Ovary (tissue), 7 donors: ENCODE measurements at regions not wholly inside any gene's neighbourhood (a gene's known extent, or its start where the extent isn't known, plus 50 kb on each side); places are given as distances from the start of the nearest gene placed in this dataset.

Source experiments
- DNase-seq, 5 donors: peaks; one replicate each; pipeline ENCODE4 v3.0.0-alpha.2; 2019 to 2020
- H3K27ac ChIP-seq, 2 donors: fragments of 200-600 bp; one replicate each; pipeline versions ENCODE4 v1.5.1 to v1.8.0; 2019 to 2022
- H3K27me3 ChIP-seq: fragments of 200-600 bp; one replicate; pipeline ENCODE4 v1.8.0; 2022
- H3K36me3 ChIP-seq: fragments of 200-600 bp; sonication (generic); one replicate; pipeline ENCODE4 v1.5.1; 2019
- H3K4me1 ChIP-seq: one replicate; pipeline ENCODE4 v1.8.1; 2013; ENCODE audit warnings: mild to moderate bottlenecking, moderate library complexity; ENCODE audit not compliant: insufficient read depth
- H3K4me3 ChIP-seq: fragments of 200-600 bp; sonication (generic); one replicate; pipeline ENCODE4 v1.5.1; 2017
- H3K9me3 ChIP-seq, 2 donors: fragments of 200-600 bp in 1 of 2; sonication (generic) in 1 of 2; one replicate each; pipeline versions ENCODE4 v1.5.1 to v1.8.1; 2013 to 2019; ENCODE audit warnings: mild to moderate bottlenecking in 1 of 2, moderate library complexity in 1 of 2
- CTCF ChIP-seq, 3 donors: fragments of 450-650 bp in 2 of 3; fragments of 200-600 bp in 1 of 3; IDR thresholded peaks; one replicate each; pipeline versions ENCODE4 v1.5.1 to v1.8.0; 2016 to 2022; ENCODE audit warnings: antibody characterized with exemption in 3 of 3, mild to moderate bottlenecking in 1 of 3
- EP300 ChIP-seq: sonication (generic); formaldehyde crosslinking; IDR thresholded peaks from one replicate; pipeline ENCODE4 v1.6.1; 2017; ENCODE audit warnings: antibody characterized with exemption
- POLR2A ChIP-seq: fragments of 450-650 bp; IDR thresholded peaks from one replicate; pipeline ENCODE4 v1.6.1; 2017; ENCODE audit warnings: antibody characterized with exemption, mild to moderate bottlenecking, moderate library complexity
- WGBS, 3 donors: extraction: QIAGEN DNeasy Blood & Tissue Kit in 1 of 3; methylation state at CpG; one replicate each; pipeline versions ENCODE4 v1.1.5 to v1.1.7; 2013 to 2017; 5-methylcytosine and 5-hydroxymethylcytosine counted together
- intact Hi-C, 4 donors: fragments of 100-400 bp; cut with DNase I; formaldehyde crosslinking; loops; one replicate each; pipeline versions ENCODE4 v1.11.0 to v1.15.1; 2022 to 2023
- donor health status: DM: no; HTN: no; CAD: no; lungs with moderate emphysema.
- donor health status: DM: no; HTN: no; CAD: no.
- donor health status: Bipolar disorder and iron deficiency.
- donor health status: DM: no; HTN: no; CAD: no.
- donor health status: DM: yes; HTN: yes; CAD: no.

- DNase-seq, result no peak
- Histone ChIP-seq H3K9me3 (no peaks in the 10 kb centered on the region), H3K4me1 (peaks cover 7% of the 10 kb centered on the region), H3K36me3 (no peaks in the 10 kb centered on the region), H3K27me3 (no peaks in the 10 kb centered on the region), H3K27ac (no peak overlapping the region), H3K4me3 (no peak overlapping the region)
- WGBS, 3 donors, result 89 to 92% (median 91%) methylated on average over 9 of the region's 9 CpGs
- TF ChIP-seq CTCF (IDR thresholded peaks at IDR 0.05), result no peak
- no peak for TF ChIP-seq POLR2A
- TF ChIP-seq EP300, result no peak
- intact Hi-C loops, result no loop called here
Observed at GRCh38 chr1:234908571-234908970, 220.1 kb downstream of the TOMM20 start.

GRCh38 chr1:234907940-234908405, 220.7 kb downstream of the TOMM20 start:
- Histone ChIP-seq H3K27me3 (no peaks in the 10 kb centered on the region), H3K4me1 (peaks cover 7% of the 10 kb centered on the region), H3K4me3 (no peak overlapping the region), H3K36me3 (no peaks in the 10 kb centered on the region), H3K27ac (no peak overlapping the region), H3K9me3 (no peaks in the 10 kb centered on the region)
- intact Hi-C loops, result no loop called here
- 12 to 25% (median 21%) methylated on average over 6 of the region's 6 CpGs for WGBS, 3 donors
- DNase-seq, result no peak
- TF ChIP-seq EP300, result no peak
- no peak for TF ChIP-seq CTCF (IDR thresholded peaks at IDR 0.05)
- no peak for TF ChIP-seq POLR2A

- TF ChIP-seq CTCF (IDR thresholded peaks at IDR 0.05), result no peak
- TF ChIP-seq EP300, result no peak
- no peak for TF ChIP-seq POLR2A
- intact Hi-C loops, result no loop called here
- H3K27ac ChIP-seq, result no peak overlapping the region
- peaks cover 7% of the 10 kb centered on the region for H3K4me1 ChIP-seq
- no peak for DNase-seq
- H3K4me3 ChIP-seq, result no peak overlapping the region
- H3K36me3 ChIP-seq, result no peaks in the 10 kb centered on the region
- no peaks in the 10 kb centered on the region for H3K27me3 ChIP-seq
- 80 to 83% (median 83%) methylated on average over 10 of the region's 10 CpGs for WGBS, 3 donors
- no peaks in the 10 kb centered on the region for H3K9me3 ChIP-seq
Observed at GRCh38 chr1:234907208-234907939, 221.3 kb downstream of the TOMM20 start.

GRCh38 chr1:234906654-234907053, 222.0 kb downstream of the TOMM20 start:
- H3K4me3 ChIP-seq, result no peak overlapping the region
- no peaks in the 10 kb centered on the region for H3K27me3 ChIP-seq
- no peak for DNase-seq
- intact Hi-C loops, result no loop called here
- WGBS, 3 donors, result 71 to 88% (median 86%) methylated on average over 5 of the region's 5 CpGs
- H3K9me3 ChIP-seq, result no peaks in the 10 kb centered on the region
- TF ChIP-seq CTCF (IDR thresholded peaks at IDR 0.05) (no peak), EP300 (no peak), POLR2A (no peak)
- H3K4me1 ChIP-seq, result peaks cover 7% of the 10 kb centered on the region
- H3K27ac ChIP-seq, result no peak overlapping the region
- no peaks in the 10 kb centered on the region for H3K36me3 ChIP-seq
